ENCODE measurements at regions not wholly inside any gene's neighbourhood (a gene's known extent, or its start where the extent isn't known, plus 50 kb on each side); places are given as distances from the start of the nearest gene placed in this dataset.

DNA sequence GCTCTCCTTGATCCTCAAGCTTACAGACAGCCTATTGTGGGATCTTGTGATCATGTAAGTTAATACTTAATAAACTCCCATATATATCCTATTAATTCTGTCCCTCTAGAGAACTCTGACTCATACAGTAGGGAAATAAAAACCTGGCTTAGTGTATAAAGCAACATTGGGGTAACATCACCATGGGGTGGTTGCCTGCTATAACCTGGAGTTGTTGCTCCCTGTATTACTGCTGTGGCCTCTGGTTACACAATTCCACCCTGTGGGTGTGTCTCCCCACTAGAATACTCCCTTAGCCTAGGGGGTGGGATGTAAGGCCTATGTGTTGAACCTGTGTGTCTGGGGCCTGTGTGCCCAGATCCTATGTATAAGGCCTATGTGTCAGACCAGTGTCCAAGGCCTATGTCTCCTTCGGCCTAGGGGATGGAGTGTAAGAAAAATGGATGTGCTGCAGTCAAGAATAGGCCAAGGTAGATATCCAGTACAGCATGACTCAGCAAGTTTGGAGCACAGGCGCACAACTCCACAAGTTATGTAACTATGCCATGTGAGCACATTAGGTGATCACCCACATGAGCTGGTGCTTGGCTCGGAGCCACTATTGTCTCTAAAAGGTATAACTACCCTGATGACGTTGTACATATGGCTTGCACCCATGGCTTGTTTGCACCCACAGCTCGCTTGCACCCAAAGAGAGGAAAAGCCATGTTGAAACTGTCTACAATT is 96.8 kb upstream of the C1orf21 start:
- H3K4me3 ChIP-seq: no peak overlapping the region
- H3K27me3 ChIP-seq: no peaks in the 10 kb centered on the region
- 88 to 99% methylated on average over 5 of the region's 5 CpGs for WGBS, 2 donors
- no peaks in the 10 kb centered on the region for H3K36me3 ChIP-seq (ENCODE audit: low read depth, missing control alignments)
- DNase-seq: no peak
- TF ChIP-seq POLR2A (IDR thresholded peaks at IDR 0.05): no peak
- TF ChIP-seq, protein P1, sequence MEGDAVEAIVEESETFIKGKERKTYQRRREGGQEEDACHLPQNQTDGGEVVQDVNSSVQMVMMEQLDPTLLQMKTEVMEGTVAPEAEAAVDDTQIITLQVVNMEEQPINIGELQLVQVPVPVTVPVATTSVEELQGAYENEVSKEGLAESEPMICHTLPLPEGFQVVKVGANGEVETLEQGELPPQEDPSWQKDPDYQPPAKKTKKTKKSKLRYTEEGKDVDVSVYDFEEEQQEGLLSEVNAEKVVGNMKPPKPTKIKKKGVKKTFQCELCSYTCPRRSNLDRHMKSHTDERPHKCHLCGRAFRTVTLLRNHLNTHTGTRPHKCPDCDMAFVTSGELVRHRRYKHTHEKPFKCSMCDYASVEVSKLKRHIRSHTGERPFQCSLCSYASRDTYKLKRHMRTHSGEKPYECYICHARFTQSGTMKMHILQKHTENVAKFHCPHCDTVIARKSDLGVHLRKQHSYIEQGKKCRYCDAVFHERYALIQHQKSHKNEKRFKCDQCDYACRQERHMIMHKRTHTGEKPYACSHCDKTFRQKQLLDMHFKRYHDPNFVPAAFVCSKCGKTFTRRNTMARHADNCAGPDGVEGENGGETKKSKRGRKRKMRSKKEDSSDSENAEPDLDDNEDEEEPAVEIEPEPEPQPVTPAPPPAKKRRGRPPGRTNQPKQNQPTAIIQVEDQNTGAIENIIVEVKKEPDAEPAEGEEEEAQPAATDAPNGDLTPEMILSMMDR (IDR thresholded peaks at IDR 0.05): no peak
- no peaks in the 10 kb centered on the region for H3K4me1 ChIP-seq
- H3K27ac ChIP-seq: no peak overlapping the region
- H3K9me3 ChIP-seq: no peaks in the 10 kb centered on the region
- intact Hi-C loops (cut with DNase I; ENCODE audit: low total_unique reads): no loop called here

DNA sequence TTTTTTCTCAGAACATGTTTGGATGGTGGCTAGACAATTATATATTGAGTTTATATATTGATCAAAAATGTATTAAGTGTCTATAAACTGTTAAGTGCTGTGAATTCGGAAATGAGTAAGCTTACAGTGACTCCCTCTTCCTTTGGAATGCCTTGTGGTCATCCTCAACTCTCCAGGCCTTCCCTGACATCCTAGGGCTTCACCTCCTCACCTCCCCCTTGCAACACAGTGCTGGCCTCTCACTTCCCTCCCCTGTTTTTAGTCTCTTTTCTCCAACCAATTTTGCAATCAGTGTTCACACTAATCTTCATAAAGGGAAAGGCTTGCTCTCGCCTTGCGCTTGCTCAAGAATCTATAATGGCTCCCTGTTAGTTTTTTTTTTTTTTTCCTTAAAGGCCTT is 95.1 kb upstream of the C1orf21 start:
- no peak for TF ChIP-seq POLR2A (IDR thresholded peaks at IDR 0.05)
- TF ChIP-seq, protein P1 (IDR thresholded peaks at IDR 0.05): no peak
- Histone ChIP-seq H3K9me3 (no peaks in the 10 kb centered on the region), H3K27ac (no peak overlapping the region), H3K4me1 (peaks cover 6% of the 10 kb centered on the region), H3K4me3 (no peak overlapping the region), H3K27me3 (no peaks in the 10 kb centered on the region), H3K36me3 (ENCODE audit: low read depth, missing control alignments) (no peaks in the 10 kb centered on the region)
- DNase-seq: no peak
- WGBS, 2 donors: 91 to 96% methylated on average over 3 of the region's 3 CpGs
- intact Hi-C loops (cut with DNase I; ENCODE audit: low total_unique reads): no loop called here

DNA sequence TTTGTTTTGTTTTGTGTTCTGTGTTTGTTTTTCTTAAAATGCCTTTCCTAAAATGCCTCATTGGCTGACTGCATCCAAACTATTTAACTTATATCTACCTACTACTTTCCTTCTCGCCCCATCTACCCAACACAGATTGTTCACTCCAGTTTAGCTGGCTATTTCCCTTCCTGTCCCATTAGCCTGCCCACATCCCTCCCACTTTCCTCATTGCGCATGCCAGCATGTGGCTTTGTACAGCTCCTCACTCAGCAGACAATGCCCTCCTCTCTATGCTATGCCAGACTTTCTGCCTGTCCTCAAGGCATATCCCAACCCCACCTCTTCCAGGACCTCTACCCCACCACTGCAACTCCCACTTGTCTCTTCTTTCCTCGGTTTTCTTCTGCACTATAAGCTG is 94.7 kb upstream of the C1orf21 start:
- 81 to 93% methylated on average over 3 of the region's 3 CpGs for WGBS, 2 donors
- peaks cover 10% of the 10 kb centered on the region for H3K4me1 ChIP-seq
- no peaks in the 10 kb centered on the region for H3K27me3 ChIP-seq
- TF ChIP-seq, protein P1 (IDR thresholded peaks at IDR 0.05): no peak
- TF ChIP-seq POLR2A (IDR thresholded peaks at IDR 0.05): no peak
- H3K27ac ChIP-seq: no peak overlapping the region
- no peak overlapping the region for H3K4me3 ChIP-seq
- H3K36me3 ChIP-seq (ENCODE audit: low read depth, missing control alignments): no peaks in the 10 kb centered on the region
- no peaks in the 10 kb centered on the region for H3K9me3 ChIP-seq
- DNase-seq: no peak
- intact Hi-C loops (cut with DNase I; ENCODE audit: low total_unique reads): no loop called here

DNA sequence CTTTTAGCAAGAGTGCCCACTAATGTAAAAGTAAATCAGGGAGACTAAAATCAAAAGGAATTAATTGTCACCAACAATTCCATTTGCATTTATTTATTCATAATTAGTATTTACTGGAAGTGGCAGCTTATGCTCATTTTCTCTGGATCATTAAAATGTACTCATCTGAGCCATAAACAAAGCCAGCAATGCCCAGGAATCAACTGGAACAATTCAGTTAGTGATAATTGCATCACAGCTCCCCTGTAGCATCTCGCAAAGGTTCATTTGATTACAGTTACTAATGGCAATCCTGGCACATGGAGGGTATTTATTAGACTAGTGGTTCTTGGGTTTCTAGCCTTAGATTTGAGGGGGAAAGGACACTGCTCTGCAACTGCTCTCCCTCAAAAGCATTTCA is 92.7 kb upstream of the C1orf21 start:
- 94 to 100% methylated on average over 1 of the region's 1 CpG for WGBS, 2 donors
- no peak overlapping the region for H3K4me3 ChIP-seq
- intact Hi-C loops (cut with DNase I; ENCODE audit: low total_unique reads): no loop called here
- no peaks in the 10 kb centered on the region for H3K27me3 ChIP-seq
- DNase-seq: no peak
- peaks cover 18% of the 10 kb centered on the region for H3K4me1 ChIP-seq
- TF ChIP-seq, protein P1 (IDR thresholded peaks at IDR 0.05): no peak
- TF ChIP-seq POLR2A (IDR thresholded peaks at IDR 0.05): no peak
- H3K36me3 ChIP-seq (ENCODE audit: low read depth, missing control alignments): no peaks in the 10 kb centered on the region
- no peaks in the 10 kb centered on the region for H3K9me3 ChIP-seq
- no peak overlapping the region for H3K27ac ChIP-seq

Data from testis (tissue), 2 donors.